ENCODE measurements at regions not wholly inside any gene's neighbourhood (a gene's known extent, or its start where the extent isn't known, plus 50 kb on each side); places are given as distances from the start of the nearest gene placed in this dataset.

DNA sequence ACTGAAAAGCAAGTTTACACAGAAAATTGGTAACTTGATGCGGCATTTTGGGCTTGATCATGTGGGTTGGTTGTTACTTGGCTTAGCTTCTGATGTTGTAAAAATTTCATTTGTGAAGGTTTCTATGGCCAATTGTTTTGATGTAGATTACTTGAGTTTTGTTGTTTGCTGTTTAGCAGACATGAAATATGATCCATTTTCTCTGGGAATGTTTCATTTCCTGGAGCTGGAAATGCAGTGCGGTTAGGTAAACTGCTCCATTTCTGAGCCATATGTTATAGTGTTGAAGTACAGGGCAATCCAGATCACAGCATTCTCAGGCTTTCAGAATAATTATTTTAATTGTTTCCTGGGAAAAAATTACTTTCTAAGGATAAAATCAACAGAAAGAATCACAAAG, 396.9 kb downstream of the ENC1 start:
- no peaks in the 10 kb centered on the region for H3K36me3 ChIP-seq (ENCODE audit: control insufficient read depth in 1 of 2, insufficient read depth in 2 of 2, low read length in 2 of 2)
- no peak overlapping the region for H3K4me3 ChIP-seq (ENCODE audit: low read depth in 1 of 2, low read length in 2 of 2)
- no peak overlapping the region for H3K27ac ChIP-seq (ENCODE audit: low read length)
- no peaks in the 10 kb centered on the region for H3K27me3 ChIP-seq (ENCODE audit: low read depth, low read length)
- H3K4me1 ChIP-seq (ENCODE audit: control insufficient read depth in 1 of 2, insufficient read depth in 2 of 2, low read length in 2 of 2), result no peaks in the 10 kb centered on the region
- no peaks in the 10 kb centered on the region for H3K9me3 ChIP-seq (ENCODE audit: control insufficient read depth in 1 of 2, low read length in 2 of 2)

DNA sequence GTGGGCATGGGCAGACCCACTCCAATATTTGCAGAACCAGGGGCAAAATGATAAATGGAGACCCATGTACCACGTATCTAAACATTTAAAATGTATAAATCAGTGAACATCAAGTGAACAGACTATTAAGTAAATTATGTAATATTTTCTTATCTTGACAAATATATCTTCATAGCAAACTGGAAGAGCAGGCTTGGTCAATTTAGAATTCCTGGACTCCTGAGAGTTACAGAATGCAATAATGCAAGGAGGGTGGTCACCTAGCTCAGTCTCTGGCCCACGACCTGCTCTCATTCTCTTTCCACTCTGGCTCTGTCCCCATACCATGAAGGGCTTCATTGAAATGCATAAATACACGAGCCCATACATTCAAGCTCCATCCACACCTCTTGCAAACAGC, 398.0 kb downstream of the ENC1 start:
- Histone ChIP-seq H3K36me3 (ENCODE audit: control insufficient read depth in 1 of 2, insufficient read depth in 2 of 2, low read length in 2 of 2) (no peaks in the 10 kb centered on the region), H3K27ac (ENCODE audit: low read length) (no peak overlapping the region), H3K27me3 (ENCODE audit: low read depth, low read length) (no peaks in the 10 kb centered on the region), H3K4me1 (ENCODE audit: control insufficient read depth in 1 of 2, insufficient read depth in 2 of 2, low read length in 2 of 2) (no peaks in the 10 kb centered on the region), H3K9me3 (ENCODE audit: control insufficient read depth in 1 of 2, low read length in 2 of 2) (no peaks in the 10 kb centered on the region), H3K4me3 (ENCODE audit: low read depth in 1 of 2, low read length in 2 of 2) (no peak overlapping the region)

DNA sequence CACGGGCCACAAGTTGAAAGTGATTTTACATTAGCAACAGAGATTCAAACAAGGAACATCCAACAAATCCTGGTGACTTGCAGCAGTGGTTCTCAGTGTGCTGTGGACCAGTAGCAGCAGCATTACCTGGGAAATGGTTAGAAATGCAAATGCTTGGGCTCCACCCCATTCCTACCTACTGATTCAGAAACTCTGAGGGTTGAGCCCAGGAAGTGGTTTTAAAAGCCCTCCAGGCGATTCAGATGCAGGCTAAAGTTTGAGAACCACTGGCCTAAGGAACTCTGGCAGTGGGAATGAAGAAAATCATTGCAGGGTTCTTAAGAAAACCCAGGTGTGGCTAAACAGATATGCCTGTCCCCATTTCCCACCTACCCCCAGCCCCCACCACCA, 398.8 kb downstream of the ENC1 start:
- Histone ChIP-seq H3K27me3 (ENCODE audit: low read depth, low read length) (no peaks in the 10 kb centered on the region), H3K27ac (ENCODE audit: low read length) (no peak overlapping the region), H3K4me3 (ENCODE audit: low read depth in 1 of 2, low read length in 2 of 2) (no peak overlapping the region), H3K9me3 (ENCODE audit: control insufficient read depth in 1 of 2, low read length in 2 of 2) (no peaks in the 10 kb centered on the region), H3K36me3 (ENCODE audit: control insufficient read depth in 1 of 2, insufficient read depth in 2 of 2, low read length in 2 of 2) (no peaks in the 10 kb centered on the region), H3K4me1 (ENCODE audit: control insufficient read depth in 1 of 2, insufficient read depth in 2 of 2, low read length in 2 of 2) (no peaks in the 10 kb centered on the region)

DNA sequence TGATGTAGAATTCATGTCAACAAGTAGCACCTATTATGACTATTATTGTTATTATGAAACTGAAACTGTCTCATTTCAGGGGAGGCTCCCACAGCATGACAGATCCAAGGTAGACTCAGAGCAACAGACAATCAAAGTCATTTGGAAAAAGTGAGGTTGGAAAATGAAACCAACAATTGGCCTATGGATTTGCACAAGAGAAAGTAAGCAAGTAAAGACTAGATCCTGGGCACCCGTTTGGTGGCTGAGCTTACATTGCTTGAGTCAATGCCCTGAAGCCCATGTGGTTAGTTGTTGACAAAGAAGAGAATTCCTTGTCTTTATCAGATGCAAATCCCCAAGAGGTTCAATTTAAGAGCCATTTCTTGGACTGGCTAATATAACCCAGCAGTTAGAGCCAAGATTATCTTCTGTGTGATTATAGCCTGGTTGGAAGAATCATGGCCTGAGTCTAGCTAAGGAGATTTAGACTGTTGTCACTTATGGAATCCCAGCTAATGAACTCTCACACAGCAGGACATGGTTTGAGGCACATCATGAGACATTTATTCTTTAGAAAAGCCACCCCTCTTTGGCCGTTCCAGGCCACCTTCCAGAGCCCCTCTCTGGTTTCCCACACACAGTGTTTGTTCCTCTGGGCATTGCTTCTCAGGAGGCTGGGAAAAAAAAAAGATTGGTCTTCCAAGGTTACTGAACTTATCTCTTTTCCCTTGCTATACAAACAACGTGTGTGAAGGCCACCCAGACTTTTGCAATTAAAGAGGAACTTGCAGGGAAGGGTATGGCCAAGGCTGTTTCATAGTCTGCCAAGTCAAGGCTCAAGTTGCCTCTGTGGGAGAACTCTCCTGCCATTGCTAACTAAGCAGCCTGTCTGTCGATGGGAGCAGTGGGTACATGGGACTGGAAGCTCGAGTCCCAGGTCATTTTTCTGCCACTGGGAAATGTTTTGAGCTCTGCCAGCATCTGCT, 399.5 kb downstream of the ENC1 start:
- Histone ChIP-seq H3K27ac (ENCODE audit: low read length) (no peak overlapping the region), H3K27me3 (ENCODE audit: low read depth, low read length) (no peaks in the 10 kb centered on the region), H3K4me3 (ENCODE audit: low read depth in 1 of 2, low read length in 2 of 2) (no peak overlapping the region), H3K4me1 (ENCODE audit: control insufficient read depth in 1 of 2, insufficient read depth in 2 of 2, low read length in 2 of 2) (no peaks in the 10 kb centered on the region), H3K9me3 (ENCODE audit: control insufficient read depth in 1 of 2, low read length in 2 of 2) (no peaks in the 10 kb centered on the region), H3K36me3 (ENCODE audit: control insufficient read depth in 1 of 2, insufficient read depth in 2 of 2, low read length in 2 of 2) (no peaks in the 10 kb centered on the region)

DNA sequence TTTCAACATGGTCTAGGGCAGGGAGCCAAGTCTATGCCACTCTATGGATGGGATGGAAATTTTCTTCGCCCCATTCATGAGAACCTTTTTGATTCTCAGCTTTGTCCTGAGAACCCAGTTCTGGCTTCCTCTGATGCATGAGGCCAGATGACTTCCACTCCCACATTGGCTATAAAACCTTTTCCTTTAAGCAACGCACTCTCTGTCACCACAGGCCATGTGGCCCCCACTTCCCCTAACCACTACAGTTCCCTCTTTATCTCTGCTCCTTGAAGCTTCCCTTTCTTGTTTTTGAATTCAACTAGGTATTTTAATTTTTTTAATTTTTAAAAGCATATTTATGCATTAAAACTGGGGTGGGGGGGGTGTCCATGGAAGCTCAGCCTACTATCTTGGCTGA, 401.3 kb downstream of the ENC1 start:
- no peaks in the 10 kb centered on the region for H3K9me3 ChIP-seq (ENCODE audit: control insufficient read depth in 1 of 2, low read length in 2 of 2)
- no peaks in the 10 kb centered on the region for H3K4me1 ChIP-seq (ENCODE audit: control insufficient read depth in 1 of 2, insufficient read depth in 2 of 2, low read length in 2 of 2)
- H3K27ac ChIP-seq (ENCODE audit: low read length), result no peak overlapping the region
- no peak overlapping the region for H3K4me3 ChIP-seq (ENCODE audit: low read depth in 1 of 2, low read length in 2 of 2)
- H3K36me3 ChIP-seq (ENCODE audit: control insufficient read depth in 1 of 2, insufficient read depth in 2 of 2, low read length in 2 of 2), result no peaks in the 10 kb centered on the region
- H3K27me3 ChIP-seq (ENCODE audit: low read depth, low read length), result no peaks in the 10 kb centered on the region

GRCh38 chr5:74237571-74238145, 402.9 kb downstream of the ENC1 start:
- Histone ChIP-seq H3K27me3 (ENCODE audit: low read depth, low read length) (no peaks in the 10 kb centered on the region), H3K27ac (ENCODE audit: low read length) (no peak overlapping the region), H3K4me3 (ENCODE audit: low read depth in 1 of 2, low read length in 2 of 2) (no peak overlapping the region), H3K4me1 (ENCODE audit: control insufficient read depth in 1 of 2, insufficient read depth in 2 of 2, low read length in 2 of 2) (no peaks in the 10 kb centered on the region), H3K9me3 (ENCODE audit: control insufficient read depth in 1 of 2, low read length in 2 of 2) (no peaks in the 10 kb centered on the region), H3K36me3 (ENCODE audit: control insufficient read depth in 1 of 2, insufficient read depth in 2 of 2, low read length in 2 of 2) (no peaks in the 10 kb centered on the region)

- Histone ChIP-seq H3K4me1 (ENCODE audit: control insufficient read depth in 1 of 2, insufficient read depth in 2 of 2, low read length in 2 of 2) (no peaks in the 10 kb centered on the region), H3K4me3 (ENCODE audit: low read depth in 1 of 2, low read length in 2 of 2) (no peak overlapping the region), H3K27me3 (ENCODE audit: low read depth, low read length) (no peaks in the 10 kb centered on the region), H3K36me3 (ENCODE audit: control insufficient read depth in 1 of 2, insufficient read depth in 2 of 2, low read length in 2 of 2) (no peaks in the 10 kb centered on the region), H3K27ac (ENCODE audit: low read length) (no peak overlapping the region), H3K9me3 (ENCODE audit: control insufficient read depth in 1 of 2, low read length in 2 of 2) (no peaks in the 10 kb centered on the region)
Measured at GRCh38 chr5:74235552-74235951, 405.0 kb downstream of the ENC1 start.

- Histone ChIP-seq H3K27ac (ENCODE audit: low read length) (no peak overlapping the region), H3K9me3 (ENCODE audit: control insufficient read depth in 1 of 2, low read length in 2 of 2) (no peaks in the 10 kb centered on the region), H3K27me3 (ENCODE audit: low read depth, low read length) (no peaks in the 10 kb centered on the region), H3K4me1 (ENCODE audit: control insufficient read depth in 1 of 2, insufficient read depth in 2 of 2, low read length in 2 of 2) (no peaks in the 10 kb centered on the region), H3K4me3 (ENCODE audit: low read depth in 1 of 2, low read length in 2 of 2) (no peak overlapping the region), H3K36me3 (ENCODE audit: control insufficient read depth in 1 of 2, insufficient read depth in 2 of 2, low read length in 2 of 2) (no peaks in the 10 kb centered on the region)
Measured at GRCh38 chr5:74233571-74233970, 407.0 kb downstream of the ENC1 start.

DNA sequence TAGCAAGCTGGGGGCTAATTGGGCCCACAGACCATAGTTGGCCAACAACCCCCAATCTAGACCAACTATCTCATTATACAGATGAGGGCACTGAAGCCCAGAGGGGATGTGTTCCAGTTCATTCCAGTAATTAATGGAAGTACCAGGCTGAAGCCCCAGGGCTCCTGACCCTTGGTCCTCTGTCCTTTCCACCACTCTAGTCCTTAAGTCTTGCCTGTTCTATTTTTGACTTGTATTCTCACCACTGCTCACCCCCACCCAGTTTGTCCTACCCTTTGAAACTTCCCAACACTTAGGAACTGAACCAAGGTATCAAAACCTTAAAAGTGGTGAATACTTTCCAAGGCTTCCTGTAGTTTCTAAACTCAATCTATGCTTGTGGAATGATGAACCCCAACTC, 407.4 kb downstream of the ENC1 start:
- Histone ChIP-seq H3K4me3 (ENCODE audit: low read depth in 1 of 2, low read length in 2 of 2) (no peak overlapping the region), H3K27me3 (ENCODE audit: low read depth, low read length) (no peaks in the 10 kb centered on the region), H3K4me1 (ENCODE audit: control insufficient read depth in 1 of 2, insufficient read depth in 2 of 2, low read length in 2 of 2) (no peaks in the 10 kb centered on the region), H3K27ac (ENCODE audit: low read length) (no peak overlapping the region), H3K9me3 (ENCODE audit: control insufficient read depth in 1 of 2, low read length in 2 of 2) (no peaks in the 10 kb centered on the region), H3K36me3 (ENCODE audit: control insufficient read depth in 1 of 2, insufficient read depth in 2 of 2, low read length in 2 of 2) (no peaks in the 10 kb centered on the region)

DNA sequence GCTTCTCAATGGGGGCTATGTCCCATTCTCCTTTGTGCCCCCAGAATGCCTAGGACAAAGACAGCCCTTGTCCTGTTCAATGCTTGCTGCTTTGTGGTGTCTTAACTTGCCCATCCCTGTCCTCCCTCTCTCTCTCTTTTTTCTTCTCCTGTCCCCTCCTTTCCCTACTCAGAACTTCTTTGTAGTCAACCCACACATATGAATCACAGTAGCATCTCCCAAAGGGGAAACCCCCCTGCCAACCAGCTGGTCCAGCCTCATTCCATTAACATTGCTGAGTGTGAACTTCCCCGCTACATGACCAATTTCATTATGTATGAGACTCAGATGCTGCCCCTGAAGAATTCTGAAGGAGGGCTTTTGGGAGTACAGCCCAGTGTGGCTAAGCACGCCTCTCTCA, 408.3 kb downstream of the ENC1 start:
- no peak overlapping the region for H3K27ac ChIP-seq (ENCODE audit: low read length)
- no peaks in the 10 kb centered on the region for H3K36me3 ChIP-seq (ENCODE audit: control insufficient read depth in 1 of 2, insufficient read depth in 2 of 2, low read length in 2 of 2)
- no peak overlapping the region for H3K4me3 ChIP-seq (ENCODE audit: low read depth in 1 of 2, low read length in 2 of 2)

DNA sequence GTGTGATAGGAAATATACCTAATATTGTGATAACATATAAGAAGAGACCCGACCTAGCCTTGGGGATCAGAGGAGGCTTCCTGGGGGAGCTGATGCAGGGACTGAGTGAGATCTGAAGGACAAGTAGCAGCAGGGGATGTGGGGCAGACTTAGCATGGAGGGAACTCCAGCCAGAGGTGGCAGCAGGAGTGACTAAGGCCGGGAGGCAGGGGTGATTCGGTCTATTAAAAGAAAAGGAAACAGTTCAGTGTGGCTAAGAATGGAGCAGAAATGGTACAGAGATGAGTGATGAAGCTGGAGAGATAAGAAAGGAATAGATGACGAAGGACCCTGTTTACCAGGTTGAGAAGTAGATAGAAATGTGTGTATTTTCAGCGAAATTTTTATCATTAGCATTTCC, 408.8 kb downstream of the ENC1 start:
- H3K27ac ChIP-seq (ENCODE audit: low read length), result no peak overlapping the region
- H3K27me3 ChIP-seq (ENCODE audit: low read depth, low read length), result no peaks in the 10 kb centered on the region
- H3K9me3 ChIP-seq (ENCODE audit: control insufficient read depth in 1 of 2, low read length in 2 of 2), result no peaks in the 10 kb centered on the region
- H3K36me3 ChIP-seq (ENCODE audit: control insufficient read depth in 1 of 2, insufficient read depth in 2 of 2, low read length in 2 of 2), result no peaks in the 10 kb centered on the region
- no peak overlapping the region for H3K4me3 ChIP-seq (ENCODE audit: low read depth in 1 of 2, low read length in 2 of 2)
- H3K4me1 ChIP-seq (ENCODE audit: control insufficient read depth in 1 of 2, insufficient read depth in 2 of 2, low read length in 2 of 2), result no peaks in the 10 kb centered on the region

More for the DNA sequence above, 408.3 kb downstream of the ENC1 start:
- Histone ChIP-seq H3K4me1 (ENCODE audit: control insufficient read depth in 1 of 2, insufficient read depth in 2 of 2, low read length in 2 of 2) (no peaks in the 10 kb centered on the region), H3K27me3 (ENCODE audit: low read depth, low read length) (no peaks in the 10 kb centered on the region), H3K9me3 (ENCODE audit: control insufficient read depth in 1 of 2, low read length in 2 of 2) (no peaks in the 10 kb centered on the region)
